ENCODE measurements at regions not wholly inside any gene's neighbourhood (a gene's known extent, or its start where the extent isn't known, plus 50 kb on each side); places are given as distances from the start of the nearest gene placed in this dataset.

DNA sequence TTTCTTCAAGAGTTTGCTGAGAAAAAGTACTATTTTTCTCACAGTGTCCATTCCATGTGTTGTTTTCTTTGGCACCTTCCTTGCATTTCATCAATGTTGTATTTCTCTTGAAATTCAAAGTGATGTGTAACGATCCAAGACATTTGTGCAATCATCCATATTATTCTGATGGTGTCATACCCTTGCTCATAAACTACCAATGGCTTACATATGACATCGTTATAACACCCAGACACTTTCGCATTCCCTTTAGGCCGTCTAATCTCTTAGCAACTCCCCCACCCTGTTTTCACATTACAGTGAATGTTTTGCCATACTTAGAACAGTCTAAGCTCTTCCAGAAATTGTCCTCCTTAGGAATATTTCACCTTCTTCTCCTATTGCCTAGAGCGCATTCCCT is 1779.0 kb downstream of the PCDH7 start:
- DNase-seq = no peak

- no peak for DNase-seq
Measured at GRCh38 chr4:32503241-32503640, 1783.1 kb downstream of the PCDH7 start.

- no peak for DNase-seq
Measured at GRCh38 chr4:32506067-32506466, 1785.9 kb downstream of the PCDH7 start.

GRCh38 chr4:32519060-32519459 is 1798.9 kb downstream of the PCDH7 start:
- DNase-seq = no peak

- DNase-seq = no peak
Measured at GRCh38 chr4:32525420-32525819, 1805.3 kb downstream of the PCDH7 start.

- no peak for DNase-seq
Measured at GRCh38 chr4:32544846-32545245, 1824.7 kb downstream of the PCDH7 start.

- DNase-seq = no peak
Measured at GRCh38 chr4:32551943-32552342, 1831.8 kb downstream of the PCDH7 start.

GRCh38 chr4:32560306-32560705 is 1840.1 kb downstream of the PCDH7 start:
- no peak for DNase-seq

GRCh38 chr4:32562010-32562409 is 1841.8 kb downstream of the PCDH7 start:
- no peak for DNase-seq

DNA sequence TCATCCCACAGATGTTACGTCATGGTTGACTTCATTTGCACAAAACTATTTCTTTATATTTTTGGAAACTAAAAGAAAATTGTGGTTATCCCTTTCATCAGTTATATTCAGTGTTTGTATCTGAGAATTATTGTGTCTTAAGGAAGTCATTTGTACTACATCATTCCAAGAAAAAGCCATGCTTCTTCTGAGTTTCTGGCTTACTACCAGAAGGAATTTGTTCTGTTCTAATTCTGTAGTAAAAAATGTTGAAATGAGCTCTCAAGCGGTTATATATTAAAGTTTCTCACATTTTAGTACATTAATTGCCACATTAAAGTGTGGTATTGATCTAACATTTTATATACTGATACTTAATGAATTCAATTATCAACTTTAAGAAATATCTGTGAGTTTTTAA is 1844.5 kb downstream of the PCDH7 start:
- no peak for DNase-seq

GRCh38 chr4:32569861-32570260 is 1849.7 kb downstream of the PCDH7 start:
- no peak for DNase-seq

- DNase-seq = no peak
Measured at GRCh38 chr4:32572366-32572765, 1852.2 kb downstream of the PCDH7 start.

DNA sequence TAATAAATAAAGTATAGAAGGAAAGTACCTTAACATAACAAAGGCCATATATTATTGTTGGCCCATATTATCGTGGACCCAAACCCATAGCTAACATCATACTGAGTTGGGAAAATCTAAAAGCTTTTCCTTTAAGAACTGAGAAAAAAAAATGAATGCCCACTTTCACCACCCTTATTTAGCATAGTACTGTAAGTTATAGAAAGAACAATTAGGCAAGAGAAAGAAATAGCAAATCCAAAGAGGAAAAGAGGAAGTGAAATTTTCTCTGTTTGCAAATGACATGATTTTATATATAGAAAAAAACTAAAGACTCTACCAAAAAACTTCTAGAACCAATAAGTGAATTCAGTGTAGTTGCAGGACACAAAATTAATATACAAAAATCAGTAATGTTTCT is 1854.6 kb downstream of the PCDH7 start:
- DNase-seq = no peak

DNA sequence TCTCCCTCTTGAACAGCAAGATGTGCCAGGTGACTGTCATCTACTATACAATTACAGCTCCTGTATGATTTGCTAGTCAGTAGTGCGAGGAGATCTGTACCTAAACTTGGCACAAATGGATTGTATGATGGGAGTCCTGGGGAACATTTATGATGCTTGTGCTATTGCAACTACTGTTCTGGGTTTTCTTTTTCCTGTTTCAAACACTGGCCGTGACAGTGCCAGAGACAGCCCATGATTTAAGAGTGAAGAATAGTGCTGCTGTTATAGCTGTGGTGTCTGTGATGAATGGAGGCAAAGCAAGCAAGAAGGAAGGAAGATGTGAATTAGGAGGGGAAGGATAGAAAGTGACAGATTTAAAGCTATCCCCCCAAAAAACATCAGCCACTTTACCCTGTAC is 1868.9 kb downstream of the PCDH7 start:
- DNase-seq = no peak

- DNase-seq = no peak
Measured at GRCh38 chr4:32589853-32590252, 1869.7 kb downstream of the PCDH7 start.

DNA sequence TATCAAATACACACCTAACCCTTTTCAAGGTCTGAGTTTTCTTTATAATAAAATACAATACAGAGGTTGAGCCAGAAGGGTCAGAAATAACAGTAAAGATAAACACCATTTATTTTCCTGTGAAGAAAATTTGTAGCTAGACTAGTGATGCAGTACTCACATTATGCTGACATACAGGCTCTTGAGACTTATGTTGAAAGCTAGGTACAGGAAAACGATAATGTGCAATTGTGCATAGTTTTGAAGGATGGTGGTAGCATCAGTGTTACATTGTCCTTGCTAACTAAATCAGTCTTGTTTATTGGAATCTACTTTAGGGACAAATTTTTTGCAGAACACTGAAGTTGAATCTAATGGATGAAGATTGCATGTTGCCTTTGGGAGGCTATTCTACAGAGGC is 1877.2 kb downstream of the PCDH7 start:
- DNase-seq = no peak

DNA sequence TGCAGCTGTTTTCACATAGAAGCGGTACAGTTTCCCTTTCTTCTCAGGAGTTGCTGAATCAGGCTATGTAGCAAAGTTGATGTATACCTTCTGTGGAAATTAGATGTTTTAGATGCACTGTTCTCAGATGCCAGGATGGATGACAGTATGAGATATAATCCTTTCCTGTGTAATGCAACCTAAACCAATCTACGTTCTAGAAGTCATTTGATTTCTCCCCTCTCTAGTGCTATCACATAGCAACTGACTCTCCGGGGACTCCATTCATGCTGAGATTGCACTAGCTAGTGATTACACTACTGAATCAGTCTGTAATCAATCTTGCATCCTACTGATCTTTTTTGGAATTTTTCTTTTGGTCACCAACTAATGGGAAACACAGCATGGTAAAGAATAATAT is 1881.7 kb downstream of the PCDH7 start:
- no peak for DNase-seq

- no peak for DNase-seq
Measured at GRCh38 chr4:32607978-32608377, 1887.8 kb downstream of the PCDH7 start.

DNA sequence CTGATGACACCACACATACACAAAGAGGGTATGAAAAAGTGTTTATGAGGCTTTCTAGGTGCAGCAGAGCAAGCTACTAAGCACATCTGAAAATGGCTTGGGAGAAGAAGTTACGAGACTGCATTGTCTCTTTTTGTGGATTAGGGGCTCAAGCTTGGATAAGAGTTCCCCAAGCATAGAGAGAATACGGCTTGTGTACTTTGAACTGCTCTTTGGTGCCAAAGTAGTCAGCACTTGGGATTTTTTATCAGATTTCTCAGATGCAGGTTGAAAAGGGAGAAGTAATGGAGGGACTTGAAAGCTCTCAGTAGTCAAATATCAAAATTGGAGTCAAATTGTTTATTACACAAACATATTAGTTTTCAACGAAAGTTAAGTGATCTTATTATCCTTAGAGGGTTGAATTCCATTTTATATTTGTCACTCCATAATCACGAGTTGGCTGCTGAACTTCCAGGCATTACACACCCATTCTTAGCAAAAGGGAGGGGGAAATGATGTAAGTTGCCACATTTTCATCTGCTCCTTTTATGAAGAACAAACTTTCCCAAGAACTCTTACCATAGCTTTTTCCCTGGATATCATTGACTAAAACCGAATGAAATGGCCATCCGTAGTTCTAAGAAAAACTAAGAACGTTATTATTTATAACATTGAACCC is 1904.9 kb downstream of the PCDH7 start:
- DNase-seq = no peak

- DNase-seq = no peak
Measured at GRCh38 chr4:32625687-32626337, 1905.6 kb downstream of the PCDH7 start.

DNA sequence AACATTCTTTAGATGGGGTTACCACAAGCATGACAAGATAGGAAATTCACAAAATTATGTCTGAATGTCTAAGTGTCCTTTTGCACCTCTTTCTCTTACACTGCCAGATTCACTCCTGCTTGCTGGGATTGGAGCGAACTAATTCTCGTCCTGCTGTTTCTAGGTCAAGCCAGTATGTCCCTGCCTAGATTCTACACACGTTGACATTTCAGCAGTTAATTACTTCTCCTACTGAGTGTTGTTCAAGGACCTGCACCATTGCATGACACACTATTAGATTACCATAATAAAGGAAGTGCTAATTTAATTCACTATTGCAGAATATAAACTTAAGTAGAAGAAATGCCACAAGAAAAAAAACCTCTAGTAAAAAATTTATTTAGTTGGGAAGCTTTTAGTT is 1911.7 kb downstream of the PCDH7 start:
- DNase-seq = no peak

DNA sequence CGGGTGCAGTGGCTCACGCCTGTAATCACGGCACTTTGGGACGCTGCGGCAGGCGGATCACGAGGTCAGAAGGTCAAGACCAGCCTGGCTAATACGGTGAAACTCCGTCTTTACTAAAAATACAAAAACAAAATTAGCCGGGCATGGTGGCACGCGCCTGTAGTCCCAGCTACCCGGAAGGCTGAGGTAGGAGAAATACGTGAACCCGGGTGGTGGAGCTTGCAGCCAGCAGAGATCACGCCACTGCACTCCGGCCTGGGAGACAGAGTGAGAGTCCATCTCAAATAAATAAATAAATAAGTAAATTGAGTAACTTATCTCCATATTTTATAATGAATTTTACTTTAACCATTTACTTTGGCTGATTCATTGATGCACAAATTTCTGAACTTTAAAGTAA is 1913.3 kb downstream of the PCDH7 start:
- no peak for DNase-seq

DNA sequence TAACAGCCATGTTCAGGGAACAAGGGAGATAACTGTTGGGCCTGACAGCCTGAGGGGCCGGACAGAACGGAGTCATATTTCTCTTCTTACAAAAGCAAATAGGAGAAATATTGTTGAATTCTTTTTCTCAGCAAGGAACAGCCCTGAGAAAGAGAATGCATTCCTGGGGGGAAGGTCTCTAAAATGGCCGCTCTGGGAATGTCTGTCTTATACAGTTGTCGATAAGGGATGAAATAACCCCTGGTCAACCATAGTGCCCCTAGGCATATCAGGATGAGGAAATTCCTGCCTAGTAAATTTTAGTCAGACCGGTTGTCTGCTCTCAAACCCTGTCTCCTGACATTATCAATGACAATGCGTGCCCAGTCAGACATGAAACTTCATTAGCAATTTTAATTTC is 1925.5 kb downstream of the PCDH7 start:
- DNase-seq = no peak

DNA sequence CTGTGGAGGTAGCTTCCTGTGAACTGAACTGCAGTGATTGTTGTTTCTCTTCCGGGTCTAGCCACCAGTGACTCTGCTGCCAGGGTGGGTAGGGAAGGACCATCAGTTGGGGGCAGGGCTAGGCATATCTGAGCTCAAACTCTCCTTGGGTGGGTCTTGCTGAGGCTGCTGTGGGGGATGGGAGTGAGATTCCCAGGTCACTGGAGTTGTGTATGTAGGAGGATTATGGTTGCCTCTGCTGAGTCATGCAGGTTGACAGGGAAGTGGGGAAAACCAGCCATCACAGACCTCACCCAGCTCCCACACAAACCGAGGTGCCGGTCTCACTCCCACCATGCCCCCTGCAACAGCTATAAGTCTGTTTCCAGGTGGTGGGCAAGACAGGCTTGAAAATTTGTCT is 1937.8 kb downstream of the PCDH7 start:
- DNase-seq = no peak

GRCh38 chr4:32661229-32661628 is 1941.1 kb downstream of the PCDH7 start:
- no peak for DNase-seq
